ENCODE measurements at regions not wholly inside any gene's neighbourhood (a gene's known extent, or its start where the extent isn't known, plus 50 kb on each side); places are given as distances from the start of the nearest gene placed in this dataset.
"Not testable (repeated sequence)": the region's sequence is repeated elsewhere in the genome, so short reads cannot be mapped to it uniquely, and the experiment has no call there.

- H3K9me3 Mint-ChIP-seq; H3K4me1 Mint-ChIP-seq; ATAC-seq (ENCODE audit: low read depth); CTCF ChIA-PET; H3K27me3 Mint-ChIP-seq; DNase-seq; POLR2A ChIA-PET; H3K36me3 Mint-ChIP-seq (ENCODE audit: low read depth); intact Hi-C loops (cut with micrococcal nuclease); H3K27ac Mint-ChIP-seq; H3K4me3 Mint-ChIP-seq: not testable (repeated sequence)
Observed at GRCh38 chr7:150135620-150136190, 187.4 kb upstream of the LRRC61 start.

GRCh38 chr7:150139840-150140239 lies 183.3 kb upstream of the LRRC61 start:
- H3K36me3 Mint-ChIP-seq (ENCODE audit: low read depth); H3K9me3 Mint-ChIP-seq; ATAC-seq (ENCODE audit: low read depth); H3K27me3 Mint-ChIP-seq; CTCF ChIA-PET; H3K27ac Mint-ChIP-seq; POLR2A ChIA-PET; H3K4me3 Mint-ChIP-seq; DNase-seq; intact Hi-C loops (cut with micrococcal nuclease); H3K4me1 Mint-ChIP-seq: not testable (repeated sequence)

- intact Hi-C loops (cut with micrococcal nuclease); CTCF ChIA-PET; H3K9me3 Mint-ChIP-seq; H3K36me3 Mint-ChIP-seq (ENCODE audit: low read depth); ATAC-seq (ENCODE audit: low read depth); H3K27ac Mint-ChIP-seq; DNase-seq; H3K4me1 Mint-ChIP-seq; H3K27me3 Mint-ChIP-seq; H3K4me3 Mint-ChIP-seq; POLR2A ChIA-PET: not testable (repeated sequence)
Observed at GRCh38 chr7:150141525-150142345, 181.4 kb upstream of the LRRC61 start.

GRCh38 chr7:150146124-150146523 lies 177.0 kb upstream of the LRRC61 start:
- ATAC-seq (ENCODE audit: low read depth); H3K27ac Mint-ChIP-seq; DNase-seq; H3K36me3 Mint-ChIP-seq (ENCODE audit: low read depth); intact Hi-C loops (cut with micrococcal nuclease); H3K4me1 Mint-ChIP-seq; POLR2A ChIA-PET; H3K4me3 Mint-ChIP-seq; CTCF ChIA-PET; H3K27me3 Mint-ChIP-seq; H3K9me3 Mint-ChIP-seq: not testable (repeated sequence)

GRCh38 chr7:150147524-150147923 lies 175.6 kb upstream of the LRRC61 start:
- intact Hi-C loops (cut with micrococcal nuclease); POLR2A ChIA-PET; CTCF ChIA-PET: not testable (repeated sequence)

GRCh38 chr7:150156015-150156414 lies 167.1 kb upstream of the LRRC61 start:
- DNase-seq; H3K36me3 Mint-ChIP-seq (ENCODE audit: low read depth); ATAC-seq (ENCODE audit: low read depth); intact Hi-C loops (cut with micrococcal nuclease); H3K27me3 Mint-ChIP-seq; CTCF ChIA-PET; POLR2A ChIA-PET; H3K27ac Mint-ChIP-seq; H3K4me3 Mint-ChIP-seq; H3K9me3 Mint-ChIP-seq; H3K4me1 Mint-ChIP-seq: not testable (repeated sequence)

More at GRCh38 chr7:150147524-150147923, 175.6 kb upstream of the LRRC61 start:
- H3K36me3 Mint-ChIP-seq (ENCODE audit: low read depth); H3K9me3 Mint-ChIP-seq; H3K27me3 Mint-ChIP-seq; H3K27ac Mint-ChIP-seq; H3K4me1 Mint-ChIP-seq; DNase-seq; H3K4me3 Mint-ChIP-seq; ATAC-seq (ENCODE audit: low read depth): not testable (repeated sequence)

GRCh38 chr7:150158696-150159095 lies 164.5 kb upstream of the LRRC61 start:
- H3K27ac Mint-ChIP-seq; H3K9me3 Mint-ChIP-seq; ATAC-seq (ENCODE audit: low read depth); H3K4me3 Mint-ChIP-seq; H3K36me3 Mint-ChIP-seq (ENCODE audit: low read depth); DNase-seq; POLR2A ChIA-PET; H3K27me3 Mint-ChIP-seq; intact Hi-C loops (cut with micrococcal nuclease); H3K4me1 Mint-ChIP-seq; CTCF ChIA-PET: not testable (repeated sequence)

- not testable (repeated sequence) for DNase-seq, H3K27me3 Mint-ChIP-seq
Observed at GRCh38 chr7:150169515-150169914, 153.6 kb upstream of the LRRC61 start.

GRCh38 chr7:150169943-150170490 lies 153.1 kb upstream of the LRRC61 start:
- POLR2A ChIA-PET; H3K4me3 Mint-ChIP-seq; H3K9me3 Mint-ChIP-seq; H3K4me1 Mint-ChIP-seq; H3K27ac Mint-ChIP-seq; DNase-seq; CTCF ChIA-PET; ATAC-seq (ENCODE audit: low read depth); intact Hi-C loops (cut with micrococcal nuclease); H3K36me3 Mint-ChIP-seq (ENCODE audit: low read depth); H3K27me3 Mint-ChIP-seq: not testable (repeated sequence)

More at GRCh38 chr7:150169515-150169914, 153.6 kb upstream of the LRRC61 start:
- H3K9me3 Mint-ChIP-seq; H3K27ac Mint-ChIP-seq; CTCF ChIA-PET; intact Hi-C loops (cut with micrococcal nuclease); H3K4me1 Mint-ChIP-seq; H3K4me3 Mint-ChIP-seq; POLR2A ChIA-PET; H3K36me3 Mint-ChIP-seq (ENCODE audit: low read depth); ATAC-seq (ENCODE audit: low read depth): not testable (repeated sequence)

GRCh38 chr7:150183602-150184001 lies 139.6 kb upstream of the LRRC61 start:
- CTCF ChIA-PET; H3K4me3 Mint-ChIP-seq; POLR2A ChIA-PET; intact Hi-C loops (cut with micrococcal nuclease); H3K9me3 Mint-ChIP-seq; H3K36me3 Mint-ChIP-seq (ENCODE audit: low read depth); DNase-seq; H3K27me3 Mint-ChIP-seq; H3K4me1 Mint-ChIP-seq; ATAC-seq (ENCODE audit: low read depth); H3K27ac Mint-ChIP-seq: not testable (repeated sequence)

GRCh38 chr7:150189963-150190362 lies 133.2 kb upstream of the LRRC61 start:
- DNase-seq; ATAC-seq (ENCODE audit: low read depth); H3K4me3 Mint-ChIP-seq; H3K27ac Mint-ChIP-seq; H3K36me3 Mint-ChIP-seq (ENCODE audit: low read depth); POLR2A ChIA-PET; H3K9me3 Mint-ChIP-seq; intact Hi-C loops (cut with micrococcal nuclease); CTCF ChIA-PET; H3K4me1 Mint-ChIP-seq; H3K27me3 Mint-ChIP-seq: not testable (repeated sequence)

- ATAC-seq (ENCODE audit: low read depth); H3K36me3 Mint-ChIP-seq (ENCODE audit: low read depth); H3K27me3 Mint-ChIP-seq; H3K9me3 Mint-ChIP-seq; CTCF ChIA-PET; H3K4me1 Mint-ChIP-seq; H3K27ac Mint-ChIP-seq; intact Hi-C loops (cut with micrococcal nuclease); POLR2A ChIA-PET; H3K4me3 Mint-ChIP-seq; DNase-seq: not testable (repeated sequence)
Observed at GRCh38 chr7:150192541-150192940, 130.6 kb upstream of the LRRC61 start.
